H1 (cell line): ENCODE measurements at regions not wholly inside any gene's neighbourhood (a gene's known extent, or its start where the extent isn't known, plus 50 kb on each side); places are given as distances from the start of the nearest gene placed in this dataset.

Source experiments
- CTCF ChIA-PET: fragments of 300-600 bp; sonication (Branson Sonifier 250); formaldehyde crosslinking; loops from one replicate; lab custom pipeline; 2021; ENCODE audit not compliant: partially characterized antibody; lab: Charles Lee
- POLR2A ChIA-PET: fragments of 300-600 bp; sonication (Branson Sonifier 250); formaldehyde crosslinking; loops from one replicate; lab custom pipeline; 2021; ENCODE audit warnings: inconsistent platforms; ENCODE audit not compliant: partially characterized antibody; lab: Charles Lee
- DNase-seq, 2 experiments: peaks; one replicate each; pipeline versions ENCODE4 v3.0.0 to v3.0.0-alpha.2; 2010 to 2022; ENCODE audit warnings: low spot score in 2 of 2, low read depth in 1 of 2, mixed read lengths in 1 of 2
- FAIRE-seq: peaks from 2 replicates; lab custom pipeline; 2011; peaks lifted over from hg19 to GRCh38; lab: Jason Lieb, UNC
- H2AFZ ChIP-seq: 2 replicates; pipeline ENCODE4 v1.8.1; 2012; ENCODE audit warnings: low read length, inconsistent platforms
- H2AK5ac ChIP-seq: 2 replicates; pipeline ENCODE4 v1.6.1; 2013; ENCODE audit warnings: low read depth, low read length
- H2BK120ac ChIP-seq: replicated peaks from 2 replicates; pipeline ENCODE3; 2013; ENCODE audit warnings: low read depth, low read length, inconsistent platforms
- H2BK12ac ChIP-seq: 2 replicates; pipeline ENCODE4 v1.6.1; 2013; ENCODE audit warnings: low read depth, low read length
- H2BK15ac ChIP-seq: 2 replicates; pipeline ENCODE4 v1.6.1; 2013; ENCODE audit warnings: low read length
- H2BK20ac ChIP-seq: 2 replicates; pipeline ENCODE4 v1.6.1; 2013; ENCODE audit warnings: low read length
- H2BK5ac ChIP-seq: 2 replicates; pipeline ENCODE4 v1.6.1; 2013; ENCODE audit warnings: low read depth, low read length
- H3K14ac ChIP-seq: 2 replicates; pipeline ENCODE4 v1.6.1; 2013; ENCODE audit warnings: inconsistent platforms; ENCODE audit not compliant: insufficient read length
- H3K18ac ChIP-seq: 2 replicates; pipeline ENCODE4 v1.6.1; 2013; ENCODE audit warnings: low read length; ENCODE audit errors: extremely low read depth
- H3K23ac ChIP-seq: 2 replicates; pipeline ENCODE4 v1.6.1; 2013; ENCODE audit warnings: inconsistent platforms; ENCODE audit not compliant: insufficient read length
- H3K23me2 ChIP-seq: 2 replicates; pipeline ENCODE4 v1.6.1; 2013; ENCODE audit warnings: low read depth, low read length
- H3K27ac ChIP-seq: 2 replicates; pipeline ENCODE4 v1.6.1; 2011; ENCODE audit warnings: low read depth, low read length, inconsistent platforms
- H3K27me3 ChIP-seq, 4 experiments: replicated peaks in 1 of 4; 1 replicate in 1 of 4; 2 replicates in 3 of 4; pipeline versions ENCODE4 v1.6.1 to v1.8.1; 2011 to 2013; ENCODE audit warnings: low read length in 3 of 4, mild to moderate bottlenecking in 3 of 4, inconsistent platforms in 2 of 4, mixed read lengths in 2 of 4, moderate library complexity in 1 of 4; ENCODE audit not compliant: control insufficient read depth in 3 of 4, insufficient read depth in 3 of 4; ENCODE audit errors: extremely low read depth in 1 of 4
- H3K36me3 ChIP-seq, 4 experiments: 2 replicates each; pipeline versions ENCODE4 v1.6.1 to v1.8.1; 2011 to 2013; ENCODE audit warnings: mild to moderate bottlenecking in 4 of 4, low read length in 3 of 4, moderate library complexity in 2 of 4, control low read depth in 1 of 4, inconsistent platforms in 1 of 4; ENCODE audit not compliant: insufficient read depth in 4 of 4, control insufficient read depth in 2 of 4
- H3K4ac ChIP-seq: replicated peaks from 2 replicates; pipeline ENCODE3; 2013; ENCODE audit warnings: low read length, low read depth, mixed read lengths, inconsistent platforms; ENCODE audit not compliant: insufficient read length
- H3K4me1 ChIP-seq, 4 experiments: replicated peaks in 1 of 4; 1 replicate in 1 of 4; 2 replicates in 3 of 4; pipeline versions ENCODE4 v1.6.1 to v1.8.1; 2011 to 2013; ENCODE audit warnings: low read length in 3 of 4, inconsistent platforms in 2 of 4, mixed read lengths in 1 of 4; ENCODE audit not compliant: insufficient read depth in 4 of 4, control insufficient read depth in 3 of 4
- H3K4me2 ChIP-seq, 2 experiments: 2 replicates each; pipeline versions ENCODE4 v1.6.1 to v1.8.1; 2011 to 2013; ENCODE audit warnings: low read depth in 2 of 2, low read length in 2 of 2, control low read depth in 1 of 2, inconsistent platforms in 1 of 2, mild to moderate bottlenecking in 1 of 2; ENCODE audit not compliant: insufficient read depth in 1 of 2
- H3K4me3 ChIP-seq, 4 experiments: fragments of 200-600, 300-600 bp in 1 of 4; sonication (generic), shearing (Covaris generic), sonication (Bioruptor Twin) in 1 of 4; 2 replicates each; pipeline versions ENCODE4 v1.5.1 to v1.8.1; 2011 to 2016; ENCODE audit warnings: low read length in 4 of 4, low read depth in 3 of 4, control low read depth in 2 of 4, inconsistent platforms in 2 of 4, mild to moderate bottlenecking in 2 of 4, mixed read lengths in 1 of 4, moderate library complexity in 1 of 4; ENCODE audit not compliant: insufficient read depth in 2 of 4; ENCODE audit errors: extremely low read depth in 1 of 4
- H3K56ac ChIP-seq: replicated peaks from 2 replicates; pipeline ENCODE3; 2013; ENCODE audit warnings: low read depth, mild to moderate bottlenecking, mixed read lengths, low read length, inconsistent platforms; ENCODE audit not compliant: insufficient read length
- H3K79me1 ChIP-seq: 2 replicates; pipeline ENCODE4 v1.6.1; 2013; ENCODE audit warnings: low read depth, low read length, control low read depth
- H3K79me2 ChIP-seq, 2 experiments: 2 replicates each; pipeline versions ENCODE4 v1.6.1 to v1.8.1; 2012 to 2013; ENCODE audit warnings: low read length in 2 of 2, mild to moderate bottlenecking in 2 of 2, inconsistent platforms in 1 of 2; ENCODE audit not compliant: insufficient read depth in 2 of 2, control insufficient read depth in 1 of 2
- H3K9ac ChIP-seq, 4 experiments: replicated peaks in 1 of 4; 1 replicate in 1 of 4; 2 replicates in 3 of 4; pipeline versions ENCODE4 v1.6.1 to v1.8.1; 2011 to 2013; ENCODE audit warnings: low read depth in 3 of 4, low read length in 3 of 4, control low read depth in 2 of 4, mild to moderate bottlenecking in 2 of 4, moderate library complexity in 2 of 4, inconsistent platforms in 1 of 4; ENCODE audit errors: extremely low read depth in 1 of 4
- H3K9me3 ChIP-seq, 2 experiments: 2 replicates each; pipeline versions ENCODE4 v1.6.1 to v1.8.1; 2012 to 2013; ENCODE audit warnings: mild to moderate bottlenecking in 2 of 2, moderate library complexity in 2 of 2, control low read depth in 1 of 2, inconsistent platforms in 1 of 2, low read depth in 1 of 2, low read length in 1 of 2, mixed read lengths in 1 of 2; ENCODE audit not compliant: insufficient read depth in 2 of 2
- H4K20me1 ChIP-seq, 2 experiments: replicated peaks in 1 of 2; 2 replicates each; pipeline versions ENCODE3 to v1.8.1; 2011 to 2013; ENCODE audit warnings: inconsistent platforms in 2 of 2, low read length in 2 of 2, mild to moderate bottlenecking in 1 of 2; ENCODE audit not compliant: insufficient read depth in 2 of 2, control insufficient read depth in 1 of 2
- H4K5ac ChIP-seq: 2 replicates; pipeline ENCODE4 v1.6.1; 2013; ENCODE audit warnings: low read length, low read depth, mixed read lengths, inconsistent platforms; ENCODE audit not compliant: insufficient read length
- H4K8ac ChIP-seq: 2 replicates; pipeline ENCODE4 v1.8.0; 2013; ENCODE audit warnings: mild to moderate bottlenecking, moderate library complexity, low read length, inconsistent platforms; ENCODE audit not compliant: insufficient read depth; ENCODE audit errors: extremely low read depth
- H4K91ac ChIP-seq: replicated peaks from 2 replicates; pipeline ENCODE3; 2013; ENCODE audit warnings: low read length, mixed read lengths, inconsistent platforms; ENCODE audit not compliant: insufficient read length
- CBX8 ChIP-seq: fragments of 300-800, 300-1000 bp; sonication (generic); IDR thresholded peaks from 2 replicates; pipeline ENCODE4 v1.7.1; 2016; ENCODE audit warnings: low read depth, low read length, borderline replicate concordance
- CTBP2 ChIP-seq: IDR thresholded peaks from 2 replicates; pipeline ENCODE4 v1.7.0; 2011; ENCODE audit warnings: borderline replicate concordance, mild to moderate bottlenecking, moderate library complexity, mixed read lengths, low read length; ENCODE audit not compliant: insufficient read depth, insufficient read length
- EP300 ChIP-seq, 2 experiments: IDR thresholded peaks; 1 replicate in 1 of 2; 2 replicates in 1 of 2; pipeline ENCODE4 v1.6.1; 2011 to 2012; ENCODE audit warnings: low read depth in 2 of 2, low read length in 2 of 2, mild to moderate bottlenecking in 2 of 2, borderline replicate concordance in 1 of 2, inconsistent platforms in 1 of 2, moderate library complexity in 1 of 2
- HDAC2 ChIP-seq, 2 experiments: fragments of 300-600 bp in 1 of 2; sonication (generic) in 1 of 2; IDR thresholded peaks; 2 replicates each; pipeline ENCODE4 v1.6.1; 2011 to 2012; ENCODE audit warnings: low read depth in 2 of 2, low read length in 2 of 2, mild to moderate bottlenecking in 2 of 2, moderate library complexity in 2 of 2, borderline replicate concordance in 1 of 2, inconsistent platforms in 1 of 2
- KDM4A ChIP-seq: IDR thresholded peaks from one replicate; pipeline ENCODE4 v1.7.1; 2012; ENCODE audit warnings: low read depth, mild to moderate bottlenecking, moderate library complexity, low read length, inconsistent platforms; ENCODE audit not compliant: severe bottlenecking
- NANOG ChIP-seq: IDR thresholded peaks from 2 replicates; pipeline ENCODE4 v1.6.1; 2011; ENCODE audit warnings: low read length, low read depth, mild to moderate bottlenecking, inconsistent platforms; ENCODE audit not compliant: insufficient read depth, poor library complexity, severe bottlenecking
- POLR2A ChIP-seq, 2 experiments: IDR thresholded peaks; 1 replicate in 1 of 2; 2 replicates in 1 of 2; pipeline ENCODE4 v1.6.1; 2011; ENCODE audit warnings: low read depth in 2 of 2, low read length in 2 of 2, mild to moderate bottlenecking in 2 of 2; ENCODE audit errors: control extremely low read depth in 1 of 2
- RFX5 ChIP-seq: IDR thresholded peaks from 2 replicates; pipeline ENCODE4 v1.6.1; 2011; ENCODE audit warnings: low read depth, low read length, improper control_type of control experiment, borderline replicate concordance
- SAP30 ChIP-seq: fragments of 300-600 bp; sonication (generic); IDR thresholded peaks from 2 replicates; pipeline ENCODE4 v1.7.1; 2012; ENCODE audit warnings: low read length, moderate library complexity, mild to moderate bottlenecking, inconsistent platforms; ENCODE audit not compliant: insufficient read depth, insufficient replicate concordance
- SP4 ChIP-seq: IDR thresholded peaks from 2 replicates; pipeline ENCODE4 v1.6.1; 2012; ENCODE audit warnings: low read length, inconsistent platforms
- TCF12 ChIP-seq: IDR thresholded peaks from 2 replicates; pipeline ENCODE4 v1.6.1; 2011; ENCODE audit warnings: low read depth, mild to moderate bottlenecking, low read length
- WGBS, 2 experiments: shearing (Covaris generic) in 1 of 2; methylation state at CpG; one replicate each; pipeline versions ENCODE4 v1.1.6 to v1.1.7; 2013 to 2015; ENCODE audit warnings: low lambda C conversion rate in 2 of 2, mixed read lengths in 2 of 2, inconsistent platforms in 1 of 2, low coverage in 1 of 2, missing lambda C conversion rate in 1 of 2; ENCODE audit not compliant: insufficient replicate concordance in 2 of 2, insufficient coverage in 1 of 2, insufficient read length in 1 of 2; ENCODE audit errors: extremely low coverage in 1 of 2, missing lambda C conversion rate in 1 of 2; 5-methylcytosine and 5-hydroxymethylcytosine counted together

- H4K91ac ChIP-seq: no peak overlapping the region
- no peak overlapping the region for H3K9ac ChIP-seq
- no peak overlapping the region for H2BK15ac ChIP-seq
- H3K14ac ChIP-seq: no peak overlapping the region
- ChIA-PET CTCF (interaction anchor here (1.1 to 2.4 kb wide), 2 partner anchors 18 to 87 kb away, joined by 4 to 7 read pairs; no protein-coding TSS in a partner anchor), POLR2A (no interaction called here)
- no peaks in the 10 kb centered on the region for H4K20me1 ChIP-seq
- H2AK5ac ChIP-seq: no peak overlapping the region
- H3K4me2 ChIP-seq: no peak overlapping the region
- H3K79me2 ChIP-seq: no peaks in the 10 kb centered on the region
- FAIRE-seq (no peak), DNase-seq (no peak)
- H3K27me3 ChIP-seq: no peaks in the 10 kb centered on the region
- no peak overlapping the region for H3K23ac ChIP-seq
- 83% methylated on average over 5 of the region's 5 CpGs; no CpG with 5 or more reads in 1 of the 2 experiments for WGBS, 2 experiments
- H4K8ac ChIP-seq: no peak overlapping the region
- H3K9me3 ChIP-seq: no peaks in the 10 kb centered on the region
- no peaks in the 10 kb centered on the region for H3K23me2 ChIP-seq
- no peak overlapping the region for H2BK5ac ChIP-seq
- 0 out of 2 replicates have a peak overlapping the region, but pooled peaks have one; percentile 46 for H2AFZ ChIP-seq
- no peak overlapping the region for H3K4ac ChIP-seq
- no peak overlapping the region for H4K5ac ChIP-seq
- H3K18ac ChIP-seq: no peak overlapping the region
- no peak overlapping the region for H3K27ac ChIP-seq
- no peaks in the 10 kb centered on the region for H3K79me1 ChIP-seq
- H2BK20ac ChIP-seq: no peak overlapping the region
- no peak overlapping the region for H3K56ac ChIP-seq
- H3K4me1 ChIP-seq: peaks cover 0 to 2% (median 0%) of the 10 kb centered on the region in 4 experiments; a peak in 2 of 7 replicates
- no peak overlapping the region for H2BK12ac ChIP-seq
- TF ChIP-seq CBX8: no peak
- no peak for TF ChIP-seq TCF12
- no peak for TF ChIP-seq SP4
- no peak for TF ChIP-seq RFX5
- no peak for TF ChIP-seq SAP30
- TF ChIP-seq HDAC2 (IDR thresholded peaks at IDR 0.05; ENCODE audit: borderline replicate concordance in 1 of 2, low read depth in 2 of 2, low read length in 2 of 2): no peak
- TF ChIP-seq KDM4A: no peak
- no peak for TF ChIP-seq POLR2A (IDR thresholded peaks at IDR 0.05; ENCODE audit: control extremely low read depth in 1 of 2, low read depth in 2 of 2, low read length in 2 of 2)
- no peak for TF ChIP-seq EP300 (IDR thresholded peaks at IDR 0.05; ENCODE audit: borderline replicate concordance in 1 of 2, low read depth in 2 of 2, low read length in 2 of 2)
- no peak for TF ChIP-seq CTBP2
- no peak for TF ChIP-seq NANOG
- H2BK120ac ChIP-seq: no peak overlapping the region
- H3K4me3 ChIP-seq: no peak overlapping the region
- no peaks in the 10 kb centered on the region for H3K36me3 ChIP-seq
Measured at GRCh38 chr2:176466918-176467452, 197.7 kb downstream of the MTX2 start.
